ENCODE measurements at regions not wholly inside any gene's neighbourhood (a gene's known extent, or its start where the extent isn't known, plus 50 kb on each side); places are given as distances from the start of the nearest gene placed in this dataset.

GRCh38 chr2:14828968-14829367 is 196.5 kb downstream of the LRATD1 start:
- CTCF ChIA-PET: no interaction called here

GRCh38 chr2:14831458-14831857 is 198.9 kb downstream of the LRATD1 start:
- ChIA-PET POLR2A (no interaction called here), CTCF (no interaction called here)
- TF ChIP-seq SCRT1 (tag by site-specific recombination; IDR thresholded peaks at IDR 0.05; ENCODE audit: borderline replicate concordance) (no peak), ZNF157 (tag by site-specific recombination; IDR thresholded peaks at IDR 0.05) (no peak), ZNF629 (tag by site-specific recombination; IDR thresholded peaks at IDR 0.05) (no peak), ZNF133 (tag by site-specific recombination; IDR thresholded peaks at IDR 0.05) (no peak), ZNF624 (tag by site-specific recombination; IDR thresholded peaks at IDR 0.05) (no peak), ZBTB11 (tag by site-specific recombination; conservative IDR thresholded peaks at IDR 0.05; ENCODE audit: low read depth) (no peak), ZNF571 (tag by site-specific recombination; IDR thresholded peaks at IDR 0.05) (no peak), ZNF140 (tag by site-specific recombination; IDR thresholded peaks at IDR 0.05) (no peak), ZNF350 (tag by site-specific recombination; IDR thresholded peaks at IDR 0.05) (no peak), ZNF302 (tag by site-specific recombination; IDR thresholded peaks at IDR 0.05; ENCODE audit: low read depth) (no peak), MZF1 (tag by site-specific recombination; IDR thresholded peaks at IDR 0.05; ENCODE audit: borderline replicate concordance) (no peak)
- Histone ChIP-seq H3K4me1 (ENCODE audit: control insufficient read depth, insufficient read depth, low read length) (no peaks in the 10 kb centered on the region), H3K9me3 (ENCODE audit: control insufficient read depth, insufficient read depth, low read depth, low read length) (no peaks in the 10 kb centered on the region), H3K36me3 (ENCODE audit: control insufficient read depth in 2 of 2, insufficient read depth in 1 of 2, low read length in 2 of 2) (no peaks in the 10 kb centered on the region), H3K4me3 (ENCODE audit: low read depth, low read length) (no peak overlapping the region), H3K27ac (ENCODE audit: extremely low read depth, low read depth, low read length) (no peak overlapping the region)

More at GRCh38 chr2:14828968-14829367, 196.5 kb downstream of the LRATD1 start:
- Histone ChIP-seq H3K4me3 (ENCODE audit: low read depth, low read length) (no peak overlapping the region), H3K36me3 (ENCODE audit: control insufficient read depth in 2 of 2, insufficient read depth in 1 of 2, low read length in 2 of 2) (no peaks in the 10 kb centered on the region), H3K9me3 (ENCODE audit: control insufficient read depth, insufficient read depth, low read depth, low read length) (no peaks in the 10 kb centered on the region), H3K4me1 (ENCODE audit: control insufficient read depth, insufficient read depth, low read length) (no peaks in the 10 kb centered on the region), H3K27ac (ENCODE audit: extremely low read depth, low read depth, low read length) (no peak overlapping the region)
- POLR2A ChIA-PET: no interaction called here
- no peak for TF ChIP-seq YY2 (tag by site-specific recombination; IDR thresholded peaks at IDR 0.05)
- no peak for TF ChIP-seq ZFP69B (tag by site-specific recombination; IDR thresholded peaks at IDR 0.05)
- TF ChIP-seq AEBP2 (tag by site-specific recombination; IDR thresholded peaks at IDR 0.05; ENCODE audit: borderline replicate concordance): no peak
- TF ChIP-seq, protein P1, sequence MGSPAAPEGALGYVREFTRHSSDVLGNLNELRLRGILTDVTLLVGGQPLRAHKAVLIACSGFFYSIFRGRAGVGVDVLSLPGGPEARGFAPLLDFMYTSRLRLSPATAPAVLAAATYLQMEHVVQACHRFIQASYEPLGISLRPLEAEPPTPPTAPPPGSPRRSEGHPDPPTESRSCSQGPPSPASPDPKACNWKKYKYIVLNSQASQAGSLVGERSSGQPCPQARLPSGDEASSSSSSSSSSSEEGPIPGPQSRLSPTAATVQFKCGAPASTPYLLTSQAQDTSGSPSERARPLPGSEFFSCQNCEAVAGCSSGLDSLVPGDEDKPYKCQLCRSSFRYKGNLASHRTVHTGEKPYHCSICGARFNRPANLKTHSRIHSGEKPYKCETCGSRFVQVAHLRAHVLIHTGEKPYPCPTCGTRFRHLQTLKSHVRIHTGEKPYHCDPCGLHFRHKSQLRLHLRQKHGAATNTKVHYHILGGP (tag by site-specific recombination; IDR thresholded peaks at IDR 0.05): no peak
- TF ChIP-seq SALL2 (tag by site-specific recombination; IDR thresholded peaks at IDR 0.05; ENCODE audit: borderline replicate concordance): no peak
- no peak for TF ChIP-seq TCF7L2 (IDR thresholded peaks at IDR 0.05; ENCODE audit: borderline replicate concordance, low read depth, low read length)

All from HEK293 (cell line).